Activated CD8-positive, alpha-beta T cell treated with anti-CD3 and anti-CD28 coated beads for 36 hours (primary cell): ENCODE measurements at regions not wholly inside any gene's neighbourhood (a gene's known extent, or its start where the extent isn't known, plus 50 kb on each side); places are given as distances from the start of the nearest gene placed in this dataset.

Source experiments
- ATAC-seq: fragments of 200-7000 bp; cut with Tn5 transposase; one replicate; pipeline ENCODE4 v1.10.0; 2021; ENCODE audit warnings: mild to moderate bottlenecking, moderate library complexity
- CTCF ChIA-PET: fragments of 350-600 bp; sonication (Branson Sonifier 250); formaldehyde crosslinking; loops from one replicate; lab custom pipeline; 2021; ENCODE audit warnings: antibody characterized with exemption; lab: Charles Lee
- POLR2A ChIA-PET: fragments of 350-600 bp; sonication (Branson Sonifier 250); formaldehyde crosslinking; loops from one replicate; lab custom pipeline; 2021; ENCODE audit warnings: antibody characterized with exemption; lab: Charles Lee
- DNase-seq: peaks from one replicate; pipeline ENCODE4 v3.0.0-alpha.2; 2020
- H3K27ac Mint-ChIP-seq: one replicate; pipeline ENCODE4 v1.8.0; 2021; ENCODE audit warnings: mild to moderate bottlenecking, mixed read lengths
- H3K27me3 Mint-ChIP-seq: one replicate; pipeline ENCODE4 v1.8.0; 2021; ENCODE audit warnings: mixed read lengths
- H3K36me3 Mint-ChIP-seq: one replicate; pipeline ENCODE4 v1.8.0; 2021; ENCODE audit warnings: low read depth, mixed read lengths
- H3K4me1 Mint-ChIP-seq: one replicate; pipeline ENCODE4 v1.8.0; 2021; ENCODE audit warnings: low read depth, mixed read lengths
- H3K4me3 Mint-ChIP-seq: one replicate; pipeline ENCODE4 v1.8.0; 2021; ENCODE audit warnings: mild to moderate bottlenecking, moderate library complexity, mixed read lengths
- H3K9me3 Mint-ChIP-seq: one replicate; pipeline ENCODE4 v1.8.0; 2021; ENCODE audit warnings: mixed read lengths
- intact Hi-C: fragments of 100-400 bp; cut with micrococcal nuclease; formaldehyde crosslinking; loops from one replicate; pipeline ENCODE4 v1.10.0; 2022
- TF ChIP-seq, protein P1 (sequence below): fragments of 200-600 bp; IDR thresholded peaks from one replicate; pipeline ENCODE4 v1.8.0; 2022; ENCODE audit warnings: antibody characterized with exemption, mild to moderate bottlenecking

DNA sequence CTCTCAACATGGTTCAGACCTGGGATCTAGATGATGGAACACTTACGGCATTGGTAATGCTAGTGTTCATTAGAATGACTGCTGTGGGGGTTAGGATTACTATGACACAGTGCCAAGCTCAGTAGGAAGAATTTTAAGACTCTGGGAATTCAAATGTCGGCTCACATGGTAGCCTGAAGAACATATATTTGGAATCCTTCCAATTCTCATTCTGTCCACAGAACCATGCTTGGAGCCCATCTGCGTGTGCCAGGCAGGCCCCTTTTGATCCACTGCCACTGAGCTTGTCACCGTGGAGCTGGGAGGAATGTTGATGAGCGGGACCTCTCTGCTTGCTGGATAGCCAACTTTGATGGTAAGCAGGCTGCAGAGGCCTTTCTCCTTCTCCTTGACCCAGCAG lies 322.0 kb upstream of the SOX11 start:
- intact Hi-C loops: no loop called here
- H3K36me3 Mint-ChIP-seq: no peaks in the 10 kb centered on the region
- DNase-seq (no peak), ATAC-seq (no peak)
- no peaks in the 10 kb centered on the region for H3K9me3 Mint-ChIP-seq
- TF ChIP-seq, protein P1, sequence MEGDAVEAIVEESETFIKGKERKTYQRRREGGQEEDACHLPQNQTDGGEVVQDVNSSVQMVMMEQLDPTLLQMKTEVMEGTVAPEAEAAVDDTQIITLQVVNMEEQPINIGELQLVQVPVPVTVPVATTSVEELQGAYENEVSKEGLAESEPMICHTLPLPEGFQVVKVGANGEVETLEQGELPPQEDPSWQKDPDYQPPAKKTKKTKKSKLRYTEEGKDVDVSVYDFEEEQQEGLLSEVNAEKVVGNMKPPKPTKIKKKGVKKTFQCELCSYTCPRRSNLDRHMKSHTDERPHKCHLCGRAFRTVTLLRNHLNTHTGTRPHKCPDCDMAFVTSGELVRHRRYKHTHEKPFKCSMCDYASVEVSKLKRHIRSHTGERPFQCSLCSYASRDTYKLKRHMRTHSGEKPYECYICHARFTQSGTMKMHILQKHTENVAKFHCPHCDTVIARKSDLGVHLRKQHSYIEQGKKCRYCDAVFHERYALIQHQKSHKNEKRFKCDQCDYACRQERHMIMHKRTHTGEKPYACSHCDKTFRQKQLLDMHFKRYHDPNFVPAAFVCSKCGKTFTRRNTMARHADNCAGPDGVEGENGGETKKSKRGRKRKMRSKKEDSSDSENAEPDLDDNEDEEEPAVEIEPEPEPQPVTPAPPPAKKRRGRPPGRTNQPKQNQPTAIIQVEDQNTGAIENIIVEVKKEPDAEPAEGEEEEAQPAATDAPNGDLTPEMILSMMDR: no peak
- H3K4me1 Mint-ChIP-seq: no peaks in the 10 kb centered on the region
- ChIA-PET CTCF (no interaction called here), POLR2A (interaction anchor here (0.7 kb wide), 1 partner anchor 514 kb away, joined by 3 read pairs; no protein-coding TSS in a partner anchor)
- H3K27ac Mint-ChIP-seq: no peak overlapping the region
- H3K27me3 Mint-ChIP-seq: no peaks in the 10 kb centered on the region
- H3K4me3 Mint-ChIP-seq: no peak overlapping the region

DNA sequence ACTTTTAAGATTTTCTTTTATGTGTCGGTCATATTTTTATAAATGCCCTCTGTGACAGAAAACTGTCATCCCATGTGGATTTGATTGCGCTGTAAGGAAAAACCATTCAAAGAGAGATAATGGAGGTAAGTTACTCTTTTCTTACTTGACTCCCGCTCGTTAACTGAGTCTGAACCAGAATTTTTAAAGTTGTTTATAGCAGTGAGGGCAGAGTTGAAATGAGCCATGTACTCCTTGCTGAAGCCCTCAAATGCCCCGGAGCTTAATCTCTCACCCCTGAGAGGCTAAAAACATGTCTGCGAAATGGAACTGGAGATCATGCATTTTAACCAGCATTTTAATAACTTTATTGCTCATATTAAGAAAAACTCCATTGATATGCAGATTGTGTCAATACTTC lies 320.0 kb upstream of the SOX11 start:
- DNase-seq: no peak
- Mint-ChIP-seq H3K4me1 (no peaks in the 10 kb centered on the region), H3K27ac (no peak overlapping the region), H3K9me3 (no peaks in the 10 kb centered on the region), H3K36me3 (no peaks in the 10 kb centered on the region), H3K27me3 (no peaks in the 10 kb centered on the region), H3K4me3 (no peak overlapping the region)
- ATAC-seq: no peak
- ChIA-PET CTCF (no interaction called here), POLR2A (no interaction called here)
- TF ChIP-seq, protein P1: no peak
- intact Hi-C loops: no loop called here

DNA sequence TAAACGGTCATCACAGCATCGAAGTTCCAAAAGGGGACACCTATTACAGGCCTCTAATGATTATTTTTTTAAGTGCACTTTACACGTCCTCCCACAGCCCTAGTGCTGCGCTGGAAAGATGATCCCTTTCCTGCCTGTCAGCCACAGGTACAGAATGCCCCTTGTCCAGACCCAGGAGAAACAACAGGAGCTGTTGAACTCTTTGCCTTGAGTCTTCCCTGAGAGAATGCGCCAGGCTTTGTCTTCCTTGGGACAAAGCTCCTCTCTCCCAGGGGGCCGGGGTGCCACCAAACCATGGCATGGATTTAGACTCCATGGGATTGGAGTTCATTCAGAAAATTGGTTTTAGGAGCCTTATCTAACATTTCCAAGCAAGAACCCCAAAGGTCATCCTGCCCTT lies 319.0 kb upstream of the SOX11 start:
- H3K27ac Mint-ChIP-seq: no peak overlapping the region
- no peaks in the 10 kb centered on the region for H3K9me3 Mint-ChIP-seq
- DNase-seq (no peak), ATAC-seq (no peak)
- no peaks in the 10 kb centered on the region for H3K4me1 Mint-ChIP-seq
- no peaks in the 10 kb centered on the region for H3K36me3 Mint-ChIP-seq
- H3K4me3 Mint-ChIP-seq: no peak overlapping the region
- CTCF ChIA-PET: no interaction called here
- TF ChIP-seq, protein P1: no peak
- H3K27me3 Mint-ChIP-seq: no peaks in the 10 kb centered on the region
- intact Hi-C loops: no loop called here
- POLR2A ChIA-PET: no interaction called here

DNA sequence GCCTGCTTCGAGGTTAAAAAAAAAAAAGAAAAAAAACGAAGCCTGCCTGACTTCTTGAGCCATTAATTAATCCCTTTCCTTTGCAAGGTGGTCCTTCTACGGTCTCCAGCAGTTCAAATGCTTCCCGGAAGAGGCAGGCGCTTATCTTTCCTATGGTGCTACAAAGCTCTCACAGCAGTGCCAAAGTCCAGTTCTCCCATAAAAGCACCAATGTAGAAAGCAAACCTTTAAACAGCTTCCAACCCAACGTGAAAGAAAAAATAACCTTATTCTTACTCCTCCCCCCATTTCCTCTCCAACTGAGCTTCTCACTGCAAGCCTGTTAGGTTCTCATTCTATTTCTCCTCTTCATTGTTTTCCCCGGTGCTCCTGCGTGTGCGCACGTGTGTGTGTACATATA lies 317.4 kb upstream of the SOX11 start:
- Mint-ChIP-seq H3K4me1 (no peaks in the 10 kb centered on the region), H3K27me3 (no peaks in the 10 kb centered on the region), H3K27ac (no peak overlapping the region), H3K36me3 (no peaks in the 10 kb centered on the region), H3K4me3 (no peak overlapping the region), H3K9me3 (peaks cover 2% of the 10 kb centered on the region)
- ChIA-PET CTCF (no interaction called here), POLR2A (no interaction called here)
- ATAC-seq (no peak), DNase-seq (no peak)
- TF ChIP-seq, protein P1: no peak
- intact Hi-C loops: no loop called here

DNA sequence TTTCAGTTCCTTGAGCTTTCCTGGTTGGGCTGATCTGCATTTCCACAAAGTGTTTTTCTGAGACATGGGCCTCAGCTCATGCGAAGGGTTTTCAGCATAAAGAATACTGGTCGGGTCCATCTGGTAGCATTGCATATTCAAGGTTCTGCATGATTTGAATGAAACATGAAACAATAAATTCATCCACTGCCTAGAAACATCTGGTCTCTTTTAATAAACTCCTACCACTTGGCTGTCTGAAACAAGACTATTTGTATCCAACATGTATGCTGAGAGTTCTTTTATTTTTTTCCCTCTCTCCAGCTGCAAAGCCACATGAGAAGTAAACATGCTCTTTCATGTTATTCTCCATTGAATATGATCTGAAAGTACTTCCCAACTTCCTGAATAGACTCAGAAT lies 314.9 kb upstream of the SOX11 start:
- TF ChIP-seq, protein P1: no peak
- intact Hi-C loops: no loop called here
- Mint-ChIP-seq H3K36me3 (no peaks in the 10 kb centered on the region), H3K4me3 (no peak overlapping the region), H3K27me3 (no peaks in the 10 kb centered on the region), H3K27ac (no peak overlapping the region), H3K4me1 (no peaks in the 10 kb centered on the region), H3K9me3 (peaks cover 2% of the 10 kb centered on the region)
- no peak for DNase-seq
- ATAC-seq: no peak
- ChIA-PET CTCF (no interaction called here), POLR2A (no interaction called here)
